ENCODE measurements at regions not wholly inside any gene's neighbourhood (a gene's known extent, or its start where the extent isn't known, plus 50 kb on each side); places are given as distances from the start of the nearest gene placed in this dataset.

- RAD21 ChIA-PET (ENCODE audit: low non-redundant PET in 1 of 2, low total read pairs in 2 of 2, uncharacterized antibody in 2 of 2, unreplicated experiment in 2 of 2) = no interaction called here
- ATAC-seq (no peak), DNase-seq (ENCODE audit: low read depth, low spot score) (no peak)
- no peaks in the 10 kb centered on the region for H3K79me2 ChIP-seq (ENCODE audit: insufficient read depth, low read length)
- no peaks in the 10 kb centered on the region for H3K27me3 ChIP-seq (ENCODE audit: insufficient read depth, low read length)
- H4K20me1 ChIP-seq (ENCODE audit: insufficient read depth) = no peaks in the 10 kb centered on the region
- H3K9me2 ChIP-seq (ENCODE audit: insufficient read depth) = no peaks in the 10 kb centered on the region
- H3K9me3 ChIP-seq (ENCODE audit: control insufficient read depth in 1 of 2, insufficient read depth in 1 of 2, low read depth in 1 of 2, low read length in 2 of 2) = no peaks in the 10 kb centered on the region
- no peak for TF ChIP-seq MAX (IDR thresholded peaks at IDR 0.05)
- TF ChIP-seq ZBTB33 (IDR thresholded peaks at IDR 0.05; ENCODE audit: extremely low read depth, insufficient replicate concordance, low read length) = no peak
- no peak for TF ChIP-seq JUND (IDR thresholded peaks at IDR 0.05)
- no peak for TF ChIP-seq REST (IDR thresholded peaks at IDR 0.05; ENCODE audit: low read depth)
- TF ChIP-seq FOSL1 (IDR thresholded peaks at IDR 0.05; ENCODE audit: low read depth) = no peak
- no peak for TF ChIP-seq ZNF274 (IDR thresholded peaks at IDR 0.05; ENCODE audit: low read depth, low read length)
- TF ChIP-seq TCF7L2 (IDR thresholded peaks at IDR 0.05; ENCODE audit: borderline replicate concordance, extremely low read depth, insufficient read depth, insufficient read length) = no peak
- no peak for TF ChIP-seq SP1 (IDR thresholded peaks at IDR 0.05; ENCODE audit: low read depth)
- TF ChIP-seq ELF1 (IDR thresholded peaks at IDR 0.05; ENCODE audit: borderline replicate concordance, low read depth) = no peak
- TF ChIP-seq RAD21 (IDR thresholded peaks at IDR 0.05; ENCODE audit: low read depth) = no peak
- no peak for TF ChIP-seq YY1 (IDR thresholded peaks at IDR 0.05; ENCODE audit: extremely low read depth, insufficient replicate concordance, low read depth, low read length)
- TF ChIP-seq CEBPB (IDR thresholded peaks at IDR 0.05; ENCODE audit: low read depth) = no peak
- no peak for TF ChIP-seq ATF3 (IDR thresholded peaks at IDR 0.05)
- TF ChIP-seq SRF (IDR thresholded peaks at IDR 0.05; ENCODE audit: low read depth) = no peak
- no peak for TF ChIP-seq EZH2phosphoT487 (IDR thresholded peaks at IDR 0.05; ENCODE audit: borderline replicate concordance)
- no peak for TF ChIP-seq CBX3 (IDR thresholded peaks at IDR 0.05; ENCODE audit: low read depth)
- BruUV-seq (replicated peaks) = no TSS peak
- no peak overlapping the region for H2AFZ ChIP-seq (ENCODE audit: low read depth, low read length, poor library complexity, severe bottlenecking)
- no peaks in the 10 kb centered on the region for H3K36me3 ChIP-seq (ENCODE audit: control insufficient read depth in 1 of 2, insufficient read depth in 2 of 2, low read length in 2 of 2)
- no peak overlapping the region for H3K4me2 ChIP-seq (ENCODE audit: low read length)
- H3K4me1 ChIP-seq (ENCODE audit: control insufficient read depth in 1 of 2, insufficient read depth in 2 of 2, low read length in 2 of 2) = no peaks in the 10 kb centered on the region
- CTCF ChIA-PET = interaction anchor here (0.5 kb wide), 1 partner anchor 446 kb away, joined by 4 read pairs; no protein-coding TSS in a partner anchor
- no peak overlapping the region for H3K27ac ChIP-seq (ENCODE audit: low read depth, low read length)
- intact Hi-C loops (cut with micrococcal nuclease) = no loop called here
- H3K4me3 ChIP-seq (replicated peaks in 1 of 2; ENCODE audit: low read depth in 1 of 2, low read length in 2 of 2) = no peak overlapping the region
- POLR2A ChIA-PET = no interaction called here
- H3K9ac ChIP-seq (ENCODE audit: low read length) = no peak overlapping the region
Observed at GRCh38 chr4:173459857-173460256, 60.9 kb upstream of the SCRG1 start.

Data from HCT116 (cell line).